Iris pigment epithelial cell (primary cell): ENCODE measurements at regions not wholly inside any gene's neighbourhood (a gene's known extent, or its start where the extent isn't known, plus 50 kb on each side); places are given as distances from the start of the nearest gene placed in this dataset.
"Not testable (repeated sequence)": the region's sequence is repeated elsewhere in the genome, so short reads cannot be mapped to it uniquely, and the experiment has no call there.

ENCODE experiments used
- DNase-seq: peaks from one replicate; pipeline ENCODE4 v3.0.0-alpha.2; 2011; ENCODE audit warnings: low read depth

DNA sequence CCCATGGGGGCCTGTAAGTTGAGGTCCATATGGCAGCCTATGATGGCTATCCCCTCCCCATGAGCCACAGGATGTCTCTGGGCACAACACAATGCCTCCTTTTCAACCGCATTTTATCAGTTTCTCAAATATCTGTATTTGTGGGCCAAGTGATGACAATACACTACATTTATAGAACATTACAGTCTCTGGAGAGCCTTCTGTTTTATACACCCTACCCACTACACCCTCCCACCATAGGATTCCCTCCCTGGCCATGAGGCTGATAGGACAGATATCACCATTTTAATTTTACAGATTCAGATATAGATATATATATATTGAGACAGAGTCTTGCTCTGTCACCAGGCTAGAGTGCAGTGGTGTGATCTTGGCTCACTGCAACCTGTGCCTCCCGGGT, 236.8 kb downstream of the ENC1 start:
- DNase-seq = no peak

DNA sequence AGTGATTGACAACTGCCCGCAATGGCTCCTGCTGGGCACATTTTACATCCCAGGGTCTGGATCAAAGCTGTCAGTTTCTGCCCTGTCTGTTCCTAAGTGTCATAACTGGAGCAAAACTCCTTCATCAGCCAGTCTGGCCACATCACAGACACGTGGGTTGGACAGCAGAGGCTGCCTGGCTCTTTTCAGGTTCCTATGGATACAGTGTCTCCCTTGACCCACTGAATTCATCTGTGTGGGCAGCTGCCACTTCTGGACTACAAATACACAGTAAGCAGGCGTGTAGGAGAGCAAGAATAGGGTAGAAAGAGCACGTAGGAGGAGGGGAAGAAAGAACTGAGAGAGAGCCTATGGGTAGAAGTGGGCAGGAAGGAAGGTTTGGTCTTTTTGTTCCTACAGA, 238.0 kb downstream of the ENC1 start:
- no peak for DNase-seq

DNA sequence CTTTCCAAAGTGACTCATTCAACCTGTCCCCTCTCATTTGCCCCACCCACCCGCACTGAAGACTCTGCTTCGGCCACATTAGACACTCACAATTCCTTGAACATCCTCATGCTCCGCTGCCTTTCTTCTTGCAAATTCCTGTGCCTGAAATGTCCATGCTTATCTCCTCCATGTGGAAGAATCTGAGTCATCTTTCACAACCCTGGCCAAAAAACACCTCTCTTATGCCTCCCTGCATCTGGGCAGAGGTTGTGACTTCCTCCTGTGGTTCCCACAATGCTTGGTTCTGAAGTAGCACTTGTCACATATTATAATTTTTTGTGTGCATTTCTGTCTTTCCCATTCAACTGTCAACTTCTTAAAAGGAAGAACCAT, 238.6 kb downstream of the ENC1 start:
- peak; percentile 24 for DNase-seq

DNA sequence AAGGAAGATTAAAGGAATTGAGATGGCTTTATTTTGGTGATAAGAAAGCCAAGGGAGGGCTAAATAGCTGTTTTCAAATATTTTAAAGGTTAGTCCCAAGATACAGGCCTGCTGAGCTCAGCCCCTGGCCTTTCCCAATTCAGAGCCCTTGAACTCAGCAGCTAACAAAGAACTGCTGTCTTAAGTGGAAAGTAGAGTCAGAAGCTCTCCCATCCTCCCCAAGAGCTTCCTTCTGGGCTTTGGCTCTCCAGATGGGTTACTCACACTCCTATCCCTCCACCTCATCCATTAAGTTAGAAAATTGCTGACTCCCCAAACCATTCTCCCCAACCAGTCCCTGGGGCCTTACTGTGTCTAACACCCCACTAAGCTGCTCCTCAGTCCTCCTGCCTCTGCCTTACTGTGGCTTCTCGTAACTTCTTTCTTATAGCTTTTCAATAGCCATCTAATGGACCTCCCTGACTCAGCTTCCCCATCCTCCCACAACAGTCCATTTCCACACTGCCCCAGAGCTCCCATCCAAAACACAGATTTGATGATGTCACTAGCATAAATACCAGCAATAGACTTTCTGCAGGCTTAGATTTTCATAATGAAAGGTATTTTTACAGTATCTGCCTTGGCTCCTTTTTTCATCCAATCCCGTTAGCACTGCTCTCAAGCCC, 239.1 kb downstream of the ENC1 start:
- no peak for DNase-seq

DNA sequence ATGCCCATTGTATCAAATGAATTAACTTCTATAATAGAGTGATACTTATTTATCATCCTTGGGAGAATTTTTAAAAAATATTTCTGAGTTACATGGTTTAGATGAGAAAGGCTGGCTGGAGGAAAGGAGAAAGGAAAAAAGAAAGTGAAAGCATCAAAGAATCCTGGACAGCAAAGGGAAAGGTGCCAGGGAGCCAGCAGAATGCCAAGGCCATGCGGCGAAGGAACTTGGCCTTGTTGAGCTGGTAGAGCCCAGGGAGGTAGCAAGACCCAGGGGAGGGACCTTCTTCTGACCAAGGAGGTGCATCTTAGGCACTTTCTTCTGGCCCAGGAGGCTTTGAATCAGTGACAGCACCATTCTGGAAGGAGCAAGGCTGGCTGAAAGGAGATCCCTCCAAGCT, 240.5 kb downstream of the ENC1 start:
- DNase-seq = no peak

DNA sequence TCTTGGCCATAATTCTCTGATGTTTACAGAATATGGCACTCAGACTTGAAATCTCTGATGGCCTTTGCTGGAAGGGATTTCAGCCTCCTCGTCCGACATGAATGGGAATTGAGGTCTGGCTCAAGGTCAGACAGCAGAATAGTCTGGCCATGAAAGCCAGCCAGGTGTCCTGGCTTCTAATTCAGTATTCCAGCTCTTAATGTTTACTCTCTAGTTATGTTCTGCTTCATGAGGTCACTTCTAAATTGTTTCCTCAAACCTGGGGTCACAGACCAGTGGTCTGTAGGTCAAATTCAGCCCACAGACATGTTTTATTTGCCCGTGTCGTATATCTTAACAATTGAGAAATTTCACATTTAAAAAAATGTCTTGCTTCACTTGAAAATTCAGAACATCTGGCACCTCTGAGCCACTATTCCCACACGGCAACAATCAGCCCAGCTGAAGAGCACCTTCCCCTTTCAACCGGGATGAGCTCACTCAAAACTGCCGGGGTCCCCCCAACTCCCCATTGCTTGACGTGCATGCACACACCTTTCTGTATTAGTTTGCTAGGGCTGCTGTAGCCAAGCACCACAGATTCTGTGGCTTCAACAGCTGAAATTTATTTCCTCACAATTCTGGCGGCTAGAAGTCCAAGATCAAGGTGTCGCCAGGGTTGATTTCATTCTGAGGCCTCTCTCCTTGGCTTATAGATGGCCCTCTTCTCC, 243.5 kb downstream of the ENC1 start:
- no peak for DNase-seq

DNA sequence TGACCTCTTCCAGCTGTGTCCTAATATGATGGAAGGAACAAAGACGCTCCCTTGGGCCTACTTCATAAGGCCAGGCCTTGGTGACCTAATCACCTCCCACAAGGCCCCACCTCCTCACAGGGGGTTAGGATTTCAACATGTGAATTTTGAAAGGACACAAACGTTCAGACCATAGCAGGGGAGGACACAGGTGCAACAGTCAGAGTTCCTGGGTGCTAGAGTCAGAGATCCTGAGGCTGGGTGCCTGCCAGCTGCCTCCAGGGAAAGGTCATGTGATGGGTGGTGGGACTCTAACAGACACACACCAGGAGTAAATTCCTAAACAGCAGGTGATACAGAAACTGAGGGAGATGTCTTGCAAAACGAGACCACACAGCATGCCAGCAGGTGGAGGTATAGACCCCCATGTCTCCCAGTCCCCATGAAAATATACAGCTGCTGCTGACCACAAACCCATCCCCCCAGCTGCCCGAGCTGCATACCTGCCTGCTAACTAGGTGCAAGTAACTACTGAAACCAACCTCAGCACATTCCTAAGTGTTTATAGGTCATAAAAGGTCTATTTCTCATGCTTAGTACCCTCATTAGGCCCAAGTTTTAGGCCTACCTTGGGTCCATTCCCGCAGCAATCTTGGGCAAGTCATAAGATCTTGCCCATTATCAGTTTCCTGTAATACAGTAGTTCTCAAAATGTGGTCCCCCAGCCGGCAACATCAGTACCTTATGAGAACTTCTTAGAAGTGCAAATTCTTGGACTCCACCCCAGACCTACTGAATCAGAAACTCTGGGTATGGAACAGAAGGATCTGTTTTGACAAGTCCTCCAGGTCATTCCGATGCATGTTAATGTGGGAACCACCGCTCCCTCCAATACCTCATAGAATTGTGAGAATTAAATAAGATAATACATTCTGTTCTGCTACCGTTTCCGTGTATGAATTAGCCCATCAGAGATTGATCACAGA, 245.3 kb downstream of the ENC1 start:
- no peak for DNase-seq

DNA sequence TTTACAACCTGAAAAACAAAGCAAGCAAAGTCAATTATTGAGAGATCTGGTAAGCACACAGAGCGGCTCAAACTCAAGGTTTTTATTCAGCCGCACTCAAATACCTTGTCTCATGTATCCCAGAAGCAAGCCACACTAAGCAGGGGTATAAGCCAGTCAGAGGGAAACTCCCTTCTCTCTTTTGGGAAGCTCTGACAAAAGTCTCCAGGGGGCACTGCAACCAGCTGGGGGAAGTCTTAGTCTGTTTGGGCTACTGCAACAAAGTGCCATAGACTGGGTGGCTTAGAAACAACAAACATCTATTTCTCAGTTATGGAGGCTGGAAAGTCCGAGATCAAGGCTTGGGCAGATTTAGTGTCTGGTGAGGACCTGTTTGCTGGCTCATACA, 246.0 kb downstream of the ENC1 start:
- DNase-seq = no peak

DNA sequence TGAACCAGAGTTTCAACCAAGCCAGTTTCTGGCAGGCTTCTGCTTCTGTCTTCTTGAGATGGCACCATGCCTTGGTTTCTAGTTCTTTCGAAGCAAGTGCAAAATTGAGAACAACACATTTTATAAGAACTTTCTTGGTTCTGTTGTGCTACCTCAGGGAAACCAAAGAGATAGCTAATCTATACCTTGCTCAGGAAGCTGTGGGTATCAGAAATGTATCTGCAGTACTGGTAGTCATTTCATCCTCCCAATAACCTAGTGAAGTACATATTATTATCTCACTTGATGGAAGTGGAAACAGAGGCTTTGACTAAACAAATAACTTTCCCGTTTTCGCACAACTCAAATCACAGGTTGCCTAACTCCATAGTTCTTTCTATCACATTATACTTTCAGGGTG, 246.6 kb downstream of the ENC1 start:
- DNase-seq = no peak

DNA sequence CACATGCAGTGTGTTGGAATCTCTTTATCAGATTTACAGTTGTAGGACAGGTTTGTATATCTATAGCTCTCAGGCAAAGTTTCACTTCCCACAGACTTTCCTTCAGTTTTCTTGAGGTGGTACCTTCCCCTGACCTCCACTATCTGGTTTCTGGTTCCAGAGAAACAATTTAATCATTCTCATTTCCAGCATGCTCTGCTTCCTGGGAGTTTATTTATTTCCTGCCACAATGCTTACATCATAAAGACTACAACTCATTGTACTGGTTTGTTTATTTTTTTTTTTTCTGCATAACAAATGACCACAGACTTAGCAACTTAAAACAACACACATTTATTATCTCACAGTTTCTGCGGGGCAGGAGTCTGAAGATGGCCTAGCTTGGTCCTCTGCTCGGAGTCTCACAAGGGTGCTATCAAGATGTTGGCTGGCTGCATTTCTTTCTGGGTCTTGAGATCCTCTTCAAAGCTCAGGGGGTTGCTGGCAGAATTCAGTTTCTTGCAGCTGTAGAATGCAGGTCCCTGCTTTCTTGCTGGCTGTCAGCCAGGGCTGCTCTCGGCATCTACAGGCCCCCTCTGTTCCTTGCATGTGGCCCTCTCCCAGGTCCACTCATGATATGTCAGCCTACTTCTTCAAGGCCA, 247.7 kb downstream of the ENC1 start:
- DNase-seq = peak; percentile 53

DNA sequence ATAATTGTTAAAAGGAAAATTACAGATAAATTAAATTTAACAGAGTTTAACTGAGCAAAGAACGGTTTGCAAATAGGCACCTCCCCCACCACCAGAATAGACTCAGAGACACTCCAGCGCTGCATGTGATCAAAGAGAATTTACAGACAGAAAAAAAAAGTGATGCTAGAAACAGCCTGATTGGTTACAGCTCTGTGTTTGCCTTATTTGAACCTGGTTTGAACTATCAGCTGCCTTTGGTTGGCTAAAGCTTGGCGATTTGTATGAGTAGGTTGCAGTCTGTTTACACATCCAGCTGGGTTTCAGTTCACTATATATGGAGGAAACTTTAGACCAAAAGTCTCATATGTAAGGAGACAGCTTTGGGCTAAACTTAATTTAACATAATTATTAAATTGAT, 249.1 kb downstream of the ENC1 start:
- no peak for DNase-seq

DNA sequence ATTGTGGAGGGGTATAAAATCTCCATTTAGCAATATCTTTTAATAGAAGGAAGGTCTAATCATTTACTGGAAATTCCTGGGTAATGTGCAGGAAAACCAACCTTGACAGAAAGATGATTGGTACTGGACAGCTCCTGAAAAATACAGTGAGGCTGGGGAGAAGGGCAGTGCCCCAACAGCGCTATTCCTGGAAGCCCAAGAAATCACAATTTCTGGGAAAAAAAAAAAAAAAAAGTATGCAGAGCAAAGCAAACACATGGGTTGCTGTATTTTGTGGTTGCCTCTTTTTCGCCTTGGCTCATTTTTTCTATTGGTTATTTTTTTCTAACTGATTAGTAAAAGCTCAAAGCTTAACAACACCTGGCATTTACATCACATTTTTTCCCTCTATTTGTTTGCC, 249.7 kb downstream of the ENC1 start:
- no peak for DNase-seq

DNA sequence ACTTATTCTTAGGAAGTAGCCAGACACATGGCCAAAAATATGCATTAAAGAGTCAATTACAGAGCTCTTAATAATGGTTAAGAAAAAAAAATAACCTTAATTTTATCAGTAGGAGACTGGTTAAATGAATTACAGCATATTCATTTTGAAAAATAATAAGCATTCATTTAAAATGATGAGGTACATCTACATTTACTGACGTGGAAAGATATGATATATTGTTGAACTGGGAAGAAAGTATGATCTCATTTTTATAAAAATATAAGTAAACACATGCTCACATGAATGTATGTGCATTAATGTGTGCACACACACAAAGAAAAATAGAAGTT, 250.3 kb downstream of the ENC1 start:
- DNase-seq = no peak

DNA sequence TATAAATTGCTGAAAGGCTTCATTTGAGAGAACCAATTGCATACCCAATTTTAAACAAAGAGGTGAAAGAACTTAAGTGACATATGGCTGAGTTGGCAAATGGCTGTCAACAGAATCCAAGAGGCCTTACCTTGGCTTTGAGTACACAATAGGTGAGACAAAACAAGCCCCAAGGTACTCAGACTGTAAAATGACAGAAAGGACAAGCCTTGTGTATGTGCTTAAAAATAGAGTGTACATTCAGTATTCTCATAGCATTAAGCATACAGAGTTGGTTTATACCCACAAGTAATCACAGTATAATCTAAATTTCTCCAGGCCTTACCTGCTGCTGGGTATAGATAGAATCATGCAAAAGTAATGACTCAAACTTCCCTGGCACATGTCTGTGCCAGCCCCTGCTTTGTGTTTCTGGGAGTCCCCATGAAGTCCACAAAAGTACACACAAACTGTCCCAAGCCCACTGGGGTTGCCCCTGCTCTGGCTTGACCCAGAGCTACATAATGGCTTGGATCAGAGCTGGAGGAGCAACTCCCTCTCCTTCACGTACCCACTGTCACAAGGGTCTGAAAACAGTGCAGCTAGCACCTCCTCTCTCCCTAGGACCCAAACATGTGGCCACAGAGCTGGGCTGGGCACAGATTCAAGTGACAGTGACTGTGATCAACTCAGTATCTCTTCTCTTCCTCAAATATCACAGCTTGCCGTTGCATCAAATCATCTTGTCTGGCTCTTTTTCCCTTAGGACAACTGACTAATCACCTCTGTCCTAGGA, 250.8 kb downstream of the ENC1 start:
- no peak for DNase-seq

DNA sequence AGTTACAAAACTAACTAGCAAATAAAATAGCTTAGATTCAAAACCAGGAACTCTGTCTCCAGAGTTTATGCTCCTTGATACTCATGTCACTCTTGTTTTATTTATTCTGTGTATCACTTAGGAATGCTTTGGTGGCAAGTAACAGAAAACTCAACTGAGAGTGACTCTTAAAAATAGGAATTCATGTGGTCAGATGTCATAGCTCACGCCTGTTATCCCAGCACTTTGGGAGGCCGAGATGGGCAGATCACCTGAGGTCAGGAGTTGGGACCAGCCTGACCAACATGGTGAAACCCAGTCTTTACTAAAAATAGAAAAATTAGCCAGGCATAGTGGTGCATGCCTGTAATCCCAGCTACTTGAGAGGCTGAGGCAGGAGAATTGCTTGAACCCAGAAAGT, 252.1 kb downstream of the ENC1 start:
- not testable (repeated sequence) for DNase-seq

DNA sequence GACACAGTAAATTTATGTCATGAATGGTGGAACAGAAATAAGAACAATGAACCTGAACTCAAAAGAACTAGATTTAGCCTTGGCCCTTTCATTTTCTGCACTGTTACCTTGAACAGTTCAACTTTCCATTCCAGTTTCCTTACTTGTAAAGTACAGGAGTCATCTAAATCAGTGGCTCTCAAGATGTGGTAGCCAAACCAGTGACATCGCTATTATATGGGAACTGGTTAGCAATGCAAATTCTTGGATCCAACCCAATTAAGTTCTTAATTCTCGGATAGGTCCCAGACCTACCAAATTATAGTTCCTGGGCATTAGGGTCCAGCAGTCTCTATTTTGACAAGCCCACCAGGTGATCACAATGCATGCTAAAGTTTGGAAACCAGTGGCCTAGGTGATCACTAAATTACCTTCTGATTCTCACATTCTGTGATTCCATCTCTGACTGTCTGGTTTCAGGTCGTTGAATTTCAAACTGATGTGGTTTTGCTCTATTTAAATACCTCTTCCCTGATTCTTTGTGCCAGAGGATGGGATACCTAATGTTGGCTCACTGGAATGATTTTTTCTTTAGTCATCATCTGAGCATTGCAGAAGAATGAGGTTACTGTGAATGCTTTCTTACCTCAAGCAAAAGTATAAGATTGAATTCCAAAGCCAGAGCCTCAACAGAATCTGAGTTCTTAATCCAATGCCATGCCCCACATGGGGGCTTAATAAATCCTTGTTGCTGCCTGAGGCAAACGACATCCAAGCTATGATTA, 253.8 kb downstream of the ENC1 start:
- DNase-seq = peak; percentile 66

DNA sequence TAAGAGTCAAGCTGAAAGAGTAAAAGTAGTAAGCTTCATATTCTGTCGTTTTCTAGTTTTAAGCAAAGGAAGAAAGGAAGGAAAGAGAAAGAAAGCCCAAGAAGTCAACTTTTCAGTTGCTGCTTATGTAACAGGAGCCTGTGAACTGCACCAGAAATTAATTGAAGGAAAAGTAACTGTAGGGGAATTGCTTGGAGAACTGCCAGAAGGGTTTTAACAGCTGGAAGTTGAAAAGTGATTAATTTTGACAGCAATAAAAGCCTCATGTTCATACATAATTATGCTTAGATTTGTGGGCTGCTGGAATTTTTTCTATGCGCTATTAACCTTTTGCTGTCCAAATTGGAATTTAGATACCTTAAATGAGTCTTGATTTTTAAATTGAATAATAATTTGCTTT, 255.7 kb downstream of the ENC1 start:
- DNase-seq = no peak

DNA sequence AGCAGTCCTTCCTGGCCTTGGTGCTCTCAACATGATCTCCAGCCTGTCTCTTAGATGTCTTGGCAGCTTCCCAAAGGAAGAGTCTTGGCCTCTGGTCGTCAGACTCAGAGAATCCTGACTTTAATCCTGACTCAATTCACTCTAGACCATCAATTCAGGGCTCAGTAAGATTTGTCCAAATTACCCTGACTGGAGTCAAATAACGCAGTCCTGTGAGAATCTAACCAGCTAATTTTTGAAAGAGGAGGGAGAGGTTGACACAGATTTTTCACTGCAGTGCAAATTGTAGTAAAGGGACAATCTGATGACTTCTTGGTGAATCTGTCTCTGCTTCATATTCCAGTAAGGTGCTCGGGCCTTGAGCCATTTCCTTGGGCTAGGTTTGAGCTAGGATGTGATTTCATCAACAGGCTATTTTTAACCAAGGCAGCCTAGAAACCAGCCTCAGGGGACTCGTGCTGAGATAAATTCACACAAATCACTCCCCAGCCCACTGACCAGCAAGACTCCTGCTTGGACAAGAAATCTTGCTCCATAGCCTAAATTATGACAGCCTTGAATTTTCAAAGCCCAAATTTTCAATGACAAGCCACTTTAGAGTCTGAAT, 257.4 kb downstream of the ENC1 start:
- peak; percentile 46 for DNase-seq

DNA sequence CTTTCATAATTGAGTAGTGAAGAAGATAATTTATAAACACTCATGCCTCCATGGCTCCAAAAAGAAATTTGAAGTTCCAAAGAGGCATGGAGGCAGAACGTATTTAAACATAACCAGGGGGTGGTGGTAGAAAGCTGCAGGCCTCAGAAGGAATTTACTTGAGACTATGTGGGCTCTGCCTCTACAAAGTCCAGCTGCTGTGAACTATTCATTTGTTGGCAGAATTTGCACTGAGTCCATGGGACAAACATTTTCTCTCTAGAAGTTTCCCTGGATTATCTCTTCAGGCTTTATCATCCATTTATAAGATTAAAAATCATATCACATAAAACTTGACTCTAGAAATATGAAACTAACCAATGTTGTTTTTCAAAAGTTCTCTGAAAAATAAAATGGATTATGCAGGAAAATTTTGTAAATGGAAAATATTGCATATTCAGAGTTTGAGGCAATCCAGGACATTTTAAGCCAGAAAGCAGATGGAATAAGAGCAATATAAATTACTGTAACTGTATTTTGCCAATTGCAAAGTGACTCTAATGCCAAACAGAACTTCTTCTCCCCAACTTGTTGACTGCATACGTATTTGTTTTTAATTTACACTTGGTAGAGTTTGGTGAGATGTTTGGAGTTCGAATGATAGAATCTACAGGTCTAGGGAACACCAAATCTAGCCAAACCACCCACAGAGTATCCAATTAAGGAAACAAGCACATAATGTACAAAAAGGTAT, 258.2 kb downstream of the ENC1 start:
- no peak for DNase-seq

DNA sequence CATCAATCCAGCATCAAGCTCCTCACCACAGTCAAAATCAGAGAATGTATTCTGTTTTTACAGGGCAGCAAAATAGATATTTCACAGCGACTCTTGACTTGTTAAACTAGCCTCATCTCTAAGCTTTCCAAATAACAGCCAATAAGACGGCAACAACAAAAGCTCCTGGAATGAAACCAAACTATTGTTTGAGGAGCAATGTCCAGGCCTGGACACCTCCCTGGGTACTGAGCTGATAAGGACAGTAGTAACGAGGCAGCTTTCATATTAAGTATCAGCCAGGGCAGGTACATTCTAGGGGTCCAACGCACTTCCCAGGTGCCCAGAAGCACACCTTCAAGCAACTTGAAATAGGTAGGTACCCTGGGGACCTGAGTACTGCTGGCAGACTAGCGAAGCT, 260.3 kb downstream of the ENC1 start:
- DNase-seq = no peak
